ENCODE measurements at regions not wholly inside any gene's neighbourhood (a gene's known extent, or its start where the extent isn't known, plus 50 kb on each side); places are given as distances from the start of the nearest gene placed in this dataset.

GRCh38 chr7:69537691-69538090 lies 60.6 kb upstream of the AUTS2 start:
- no peak overlapping the region for H2BK20ac ChIP-seq (ENCODE audit: low read length)
- no peak overlapping the region for H4K8ac ChIP-seq (ENCODE audit: extremely low read depth, insufficient read depth, low read length)
- H3K4me1 ChIP-seq (replicated peaks in 1 of 4; ENCODE audit: control insufficient read depth in 3 of 4, insufficient read depth in 4 of 4, low read length in 3 of 4): peaks cover 4 to 7% (median 5%) of the 10 kb centered on the region in 4 experiments; a peak in 6 of 7 replicates
- no peak overlapping the region for H4K5ac ChIP-seq (ENCODE audit: insufficient read length, low read depth, low read length)
- no peak overlapping the region for H2BK120ac ChIP-seq (replicated peaks; ENCODE audit: low read depth, low read length)
- DNase-seq (ENCODE audit: low read depth in 1 of 2, low spot score in 2 of 2) (no peak), FAIRE-seq (no peak)
- H3K36me3 ChIP-seq (ENCODE audit: control insufficient read depth in 2 of 4, insufficient read depth in 4 of 4, low read length in 3 of 4): no peaks in the 10 kb centered on the region
- no peak overlapping the region for H2BK15ac ChIP-seq (ENCODE audit: low read length)
- H3K18ac ChIP-seq (ENCODE audit: extremely low read depth, low read length): no peak overlapping the region
- ChIA-PET CTCF (ENCODE audit: partially characterized antibody) (interaction anchor here (0.6 to 1.0 kb wide), 2 partner anchors 10 to 66 kb away, joined by 3 read pairs; no protein-coding TSS in a partner anchor), POLR2A (ENCODE audit: partially characterized antibody) (interaction anchor here (0.6 to 1.2 kb wide), 2 partner anchors 19 to 44 kb away, joined by 3 read pairs; no protein-coding TSS in a partner anchor)
- H3K27me3 ChIP-seq (replicated peaks in 1 of 4; ENCODE audit: control insufficient read depth in 3 of 4, extremely low read depth in 1 of 4, insufficient read depth in 3 of 4, low read length in 3 of 4): no peaks in the 10 kb centered on the region
- no peak overlapping the region for H2AFZ ChIP-seq (ENCODE audit: low read length)
- no peaks in the 10 kb centered on the region for H3K79me1 ChIP-seq (ENCODE audit: low read depth, low read length)
- no peak overlapping the region for H2BK12ac ChIP-seq (ENCODE audit: low read depth, low read length)
- no peak overlapping the region for H3K4me2 ChIP-seq (ENCODE audit: insufficient read depth in 1 of 2, low read depth in 2 of 2, low read length in 2 of 2)
- H3K4me3 ChIP-seq (ENCODE audit: extremely low read depth in 1 of 4, insufficient read depth in 2 of 4, low read depth in 3 of 4, low read length in 4 of 4): no peak overlapping the region
- H3K23ac ChIP-seq (ENCODE audit: insufficient read length): no peak overlapping the region
- H3K23me2 ChIP-seq (ENCODE audit: low read depth, low read length): no peaks in the 10 kb centered on the region; the same call in 1 of the 2 replicates
- H3K9ac ChIP-seq (replicated peaks in 1 of 4; ENCODE audit: extremely low read depth in 1 of 4, low read depth in 3 of 4, low read length in 3 of 4): no peak overlapping the region
- H3K56ac ChIP-seq (replicated peaks; ENCODE audit: insufficient read length, low read depth, low read length): no peak overlapping the region
- no peak overlapping the region for H2BK5ac ChIP-seq (ENCODE audit: low read depth, low read length)
- no peak overlapping the region for H3K14ac ChIP-seq (ENCODE audit: insufficient read length)
- no peak overlapping the region for H4K91ac ChIP-seq (replicated peaks; ENCODE audit: insufficient read length, low read length)
- no peak overlapping the region for H2AK5ac ChIP-seq (ENCODE audit: low read depth, low read length)
- H4K20me1 ChIP-seq (replicated peaks in 1 of 2; ENCODE audit: control insufficient read depth in 1 of 2, insufficient read depth in 2 of 2, low read length in 2 of 2): no peaks in the 10 kb centered on the region
- no peak overlapping the region for H3K27ac ChIP-seq (ENCODE audit: low read depth, low read length)
- no peak overlapping the region for H3K4ac ChIP-seq (replicated peaks; ENCODE audit: insufficient read length, low read depth, low read length)
- H3K9me3 ChIP-seq (ENCODE audit: insufficient read depth in 2 of 2, low read depth in 1 of 2, low read length in 1 of 2): no peaks in the 10 kb centered on the region
- no peaks in the 10 kb centered on the region for H3K79me2 ChIP-seq (ENCODE audit: control insufficient read depth in 1 of 2, insufficient read depth in 2 of 2, low read length in 2 of 2)
- 86% methylated on average over 4 of the region's 4 CpGs; no CpG with 5 or more reads in 1 of the 2 experiments for WGBS, 2 experiments (ENCODE audit: extremely low coverage in 1 of 2, insufficient coverage in 1 of 2, insufficient read length in 1 of 2, insufficient replicate concordance in 2 of 2, low coverage in 1 of 2, low lambda C conversion rate in 2 of 2, missing lambda C conversion rate in 1 of 2)
- TF ChIP-seq GABPA (IDR thresholded peaks at IDR 0.05; ENCODE audit: borderline replicate concordance, insufficient read depth, low read length) (no peak), BRCA1 (IDR thresholded peaks at IDR 0.05; ENCODE audit: low read depth, low read length) (no peak), BACH1 (IDR thresholded peaks at IDR 0.05; ENCODE audit: low read length) (no peak), SIN3A (conservative IDR thresholded peaks at IDR 0.05 in 1 of 2, IDR thresholded peaks at IDR 0.05 in 1 of 2; ENCODE audit: low read depth in 1 of 2, low read length in 2 of 2) (no peak), EP300 (IDR thresholded peaks at IDR 0.05; ENCODE audit: borderline replicate concordance in 1 of 2, low read depth in 2 of 2, low read length in 2 of 2) (no peak), USF2 (IDR thresholded peaks at IDR 0.05; ENCODE audit: low read length) (no peak), CHD1 (IDR thresholded peaks at IDR 0.05; ENCODE audit: low read depth, low read length) (no peak), ATF2 (IDR thresholded peaks at IDR 0.05; ENCODE audit: low read length) (no peak), ASH2L (IDR thresholded peaks at IDR 0.05; ENCODE audit: low read length) (no peak), SRF (IDR thresholded peaks at IDR 0.05; ENCODE audit: low read depth, low read length) (no peak), ZNF274 (IDR thresholded peaks at IDR 0.05; ENCODE audit: borderline replicate concordance, extremely low read depth, low read length) (no peak), TBP (IDR thresholded peaks at IDR 0.05; ENCODE audit: low read depth, low read length) (no peak)

Data from H1 (cell line).